ENCODE measurements at regions not wholly inside any gene's neighbourhood (a gene's known extent, or its start where the extent isn't known, plus 50 kb on each side); places are given as distances from the start of the nearest gene placed in this dataset.

DNA sequence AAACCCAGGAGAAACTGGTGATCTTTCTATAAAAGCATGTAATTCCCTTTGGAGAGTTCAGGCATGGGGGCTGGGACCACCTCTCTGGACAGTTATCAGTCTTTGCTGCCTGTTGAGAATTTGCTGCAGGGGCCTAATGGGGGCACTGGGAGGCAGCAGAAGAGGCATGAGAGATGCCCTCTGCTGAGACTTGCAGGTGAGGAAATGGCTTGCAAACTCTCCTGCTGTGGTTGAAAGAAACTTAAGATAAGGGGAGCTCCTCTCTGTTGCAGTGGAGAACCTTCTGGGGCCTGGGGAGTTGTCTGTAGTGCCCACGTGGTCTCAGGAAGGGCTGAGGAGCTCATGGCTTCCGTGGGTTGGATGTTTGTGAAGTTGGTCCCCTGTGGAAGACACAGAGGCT, 301.1 kb upstream of the FOXF1 start:
- Histone ChIP-seq H3K4me1 (peaks cover 0 to 9% (median 6%) of the 10 kb centered on the region in 4 donors), H3K4me3 (no peak overlapping the region), H3K27ac (no peak overlapping the region), H3K27me3 (no peaks in the 10 kb centered on the region), H3K36me3 (no peaks in the 10 kb centered on the region), H3K9me3 (no peaks in the 10 kb centered on the region)
- WGBS, 2 donors, result 17 to 44% methylated on average over 2 of the region's 2 CpGs
- intact Hi-C loops (cut with DNase I), result no loop called here
- no peak for DNase-seq
- no peak for TF ChIP-seq POLR2A (IDR thresholded peaks at IDR 0.05)
- no peak for TF ChIP-seq EP300 (IDR thresholded peaks at IDR 0.05)

GRCh38 chr16:86210403-86211193, 299.7 kb upstream of the FOXF1 start:
- intact Hi-C loops (cut with DNase I), result no loop called here
- Histone ChIP-seq H3K27me3 (no peaks in the 10 kb centered on the region), H3K27ac (no peak overlapping the region), H3K36me3 (no peaks in the 10 kb centered on the region), H3K4me3 (no peak overlapping the region), H3K9me3 (no peaks in the 10 kb centered on the region), H3K4me1 (peaks cover 0 to 9% (median 8%) of the 10 kb centered on the region in 4 donors)
- 75 to 84% methylated on average over 19 of the region's 19 CpGs for whole genome bisulfite sequencing, 2 donors
- DNase-seq, result no peak
- TF ChIP-seq POLR2A (IDR thresholded peaks at IDR 0.05) (no peak), CTCF (IDR thresholded peaks at IDR 0.05) (no peak), EP300 (IDR thresholded peaks at IDR 0.05) (no peak), POLR2AphosphoS5 (IDR thresholded peaks at IDR 0.05) (no peak)

GRCh38 chr16:86211265-86211664, 299.1 kb upstream of the FOXF1 start:
- Histone ChIP-seq H3K27ac (no peak overlapping the region), H3K4me1 (peaks cover 0 to 9% (median 8%) of the 10 kb centered on the region in 4 donors), H3K27me3 (no peaks in the 10 kb centered on the region), H3K36me3 (no peaks in the 10 kb centered on the region), H3K9me3 (no peaks in the 10 kb centered on the region), H3K4me3 (no peak overlapping the region)
- DNase-seq, result no peak
- intact Hi-C loops (cut with DNase I), result no loop called here
- TF ChIP-seq POLR2AphosphoS5 (IDR thresholded peaks at IDR 0.05), result no peak
- TF ChIP-seq POLR2A (IDR thresholded peaks at IDR 0.05), result no peak
- no peak for TF ChIP-seq CTCF (IDR thresholded peaks at IDR 0.05)
- TF ChIP-seq EP300 (IDR thresholded peaks at IDR 0.05), result no peak
- WGBS, 2 donors, result 81 to 89% methylated on average over 5 of the region's 5 CpGs

GRCh38 chr16:86211800-86212199, 298.5 kb upstream of the FOXF1 start:
- peak; percentile 28 for DNase-seq
- peaks cover 0 to 9% (median 8%) of the 10 kb centered on the region in 4 donors for H3K4me1 ChIP-seq
- no peaks in the 10 kb centered on the region for H3K36me3 ChIP-seq
- TF ChIP-seq POLR2A (IDR thresholded peaks at IDR 0.05) (no peak), EP300 (IDR thresholded peaks at IDR 0.05) (no peak), CTCF (IDR thresholded peaks at IDR 0.05) (no peak), POLR2AphosphoS5 (IDR thresholded peaks at IDR 0.05) (no peak)
- no peaks in the 10 kb centered on the region for H3K27me3 ChIP-seq
- no peak overlapping the region for H3K27ac ChIP-seq
- 69 to 71% methylated on average over 6 of the region's 6 CpGs for whole genome bisulfite sequencing, 2 donors
- intact Hi-C loops (cut with DNase I), result no loop called here
- H3K9me3 ChIP-seq, result no peaks in the 10 kb centered on the region
- no peak overlapping the region for H3K4me3 ChIP-seq

- H3K4me3 ChIP-seq, result no peak overlapping the region
- TF ChIP-seq POLR2AphosphoS5 (IDR thresholded peaks at IDR 0.05) (no peak), POLR2A (IDR thresholded peaks at IDR 0.05) (no peak), EP300 (IDR thresholded peaks at IDR 0.05) (no peak), CTCF (IDR thresholded peaks at IDR 0.05) (no peak)
- no peaks in the 10 kb centered on the region for H3K9me3 ChIP-seq
- no peak overlapping the region for H3K27ac ChIP-seq
- no peaks in the 10 kb centered on the region for H3K27me3 ChIP-seq
- DNase-seq, result peak; percentile 39
- intact Hi-C loops (cut with DNase I), result no loop called here
- WGBS, 2 donors, result 55 to 72% methylated on average over 11 of the region's 11 CpGs
- H3K4me1 ChIP-seq, result peaks cover 0 to 9% (median 8%) of the 10 kb centered on the region in 4 donors
- H3K36me3 ChIP-seq, result no peaks in the 10 kb centered on the region
Measured at GRCh38 chr16:86212706-86213436, 297.5 kb upstream of the FOXF1 start.

All from sigmoid colon (tissue), 6 donors.